ENCODE measurements at regions not wholly inside any gene's neighbourhood (a gene's known extent, or its start where the extent isn't known, plus 50 kb on each side); places are given as distances from the start of the nearest gene placed in this dataset.

DNA sequence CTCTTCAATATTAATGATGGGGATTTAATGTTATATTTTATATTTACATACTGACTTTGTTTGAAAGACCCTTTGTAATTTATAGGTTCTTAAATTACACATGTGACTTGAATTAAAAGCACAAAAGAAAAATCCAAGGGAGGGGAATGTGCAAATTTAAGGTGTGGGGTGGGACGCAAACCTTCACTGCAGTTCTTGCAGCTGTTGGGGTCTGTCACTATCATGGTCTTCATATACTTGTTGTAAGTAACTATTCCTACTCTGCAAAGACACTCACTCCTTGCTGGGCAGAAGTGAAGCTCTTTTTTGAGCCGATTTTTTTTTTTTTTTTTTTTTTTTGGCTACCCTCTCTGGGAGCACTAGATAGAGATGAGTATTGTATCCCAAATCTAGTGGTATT, 505.3 kb downstream of the ARHGEF28 start:
- Histone ChIP-seq H4K20me1 (replicated peaks in 1 of 2; ENCODE audit: control insufficient read depth in 1 of 2, insufficient read depth in 2 of 2, low read length in 2 of 2) (no peaks in the 10 kb centered on the region), H2BK5ac (ENCODE audit: low read depth, low read length) (no peak overlapping the region), H2BK15ac (ENCODE audit: low read length) (no peak overlapping the region), H2BK20ac (ENCODE audit: low read length) (no peak overlapping the region), H3K36me3 (ENCODE audit: control insufficient read depth in 2 of 4, insufficient read depth in 4 of 4, low read length in 3 of 4) (no peaks in the 10 kb centered on the region), H2AFZ (ENCODE audit: low read length) (no peak overlapping the region), H3K9ac (replicated peaks in 1 of 4; ENCODE audit: extremely low read depth in 1 of 4, low read depth in 3 of 4, low read length in 3 of 4) (no peak overlapping the region), H4K5ac (ENCODE audit: insufficient read length, low read depth, low read length) (no peak overlapping the region), H4K91ac (replicated peaks; ENCODE audit: insufficient read length, low read length) (no peak overlapping the region), H3K27ac (ENCODE audit: low read depth, low read length) (no peak overlapping the region), H3K23ac (ENCODE audit: insufficient read length) (no peak overlapping the region), H3K79me2 (ENCODE audit: control insufficient read depth in 1 of 2, insufficient read depth in 2 of 2, low read length in 2 of 2) (no peaks in the 10 kb centered on the region), H2BK120ac (replicated peaks; ENCODE audit: low read depth, low read length) (no peak overlapping the region), H3K14ac (ENCODE audit: insufficient read length) (no peak overlapping the region), H3K27me3 (replicated peaks in 1 of 4; ENCODE audit: control insufficient read depth in 3 of 4, extremely low read depth in 1 of 4, insufficient read depth in 3 of 4, low read length in 3 of 4) (no peaks in the 10 kb centered on the region), H3K4me2 (ENCODE audit: insufficient read depth in 1 of 2, low read depth in 2 of 2, low read length in 2 of 2) (no peak overlapping the region), H3K79me1 (ENCODE audit: low read depth, low read length) (no peaks in the 10 kb centered on the region), H2BK12ac (ENCODE audit: low read depth, low read length) (no peak overlapping the region), H4K8ac (ENCODE audit: extremely low read depth, insufficient read depth, low read length) (no peak overlapping the region), H3K4me3 (ENCODE audit: extremely low read depth in 1 of 4, insufficient read depth in 2 of 4, low read depth in 3 of 4, low read length in 4 of 4) (no peak overlapping the region), H2AK5ac (ENCODE audit: low read depth, low read length) (no peak overlapping the region), H3K56ac (replicated peaks; ENCODE audit: insufficient read length, low read depth, low read length) (no peak overlapping the region), H3K4me1 (replicated peaks in 1 of 4; ENCODE audit: control insufficient read depth in 3 of 4, insufficient read depth in 4 of 4, low read length in 3 of 4) (no peaks in the 10 kb centered on the region), H3K18ac (ENCODE audit: extremely low read depth, low read length) (no peak overlapping the region), H3K4ac (replicated peaks; ENCODE audit: insufficient read length, low read depth, low read length) (no peak overlapping the region), H3K9me3 (ENCODE audit: insufficient read depth in 2 of 2, low read depth in 1 of 2, low read length in 1 of 2) (no peaks in the 10 kb centered on the region), H3K23me2 (ENCODE audit: low read depth, low read length) (no peaks in the 10 kb centered on the region)
- POLR2A ChIA-PET (ENCODE audit: partially characterized antibody): no interaction called here
- 83% methylated on average over 2 of the region's 2 CpGs; no CpG with 5 or more reads in 1 of the 2 experiments for WGBS, 2 experiments (ENCODE audit: extremely low coverage in 1 of 2, insufficient coverage in 1 of 2, insufficient read length in 1 of 2, insufficient replicate concordance in 2 of 2, low coverage in 1 of 2, low lambda C conversion rate in 2 of 2, missing lambda C conversion rate in 1 of 2)
- CTCF ChIA-PET (ENCODE audit: partially characterized antibody): interaction anchor here (0.6 to 1.2 kb wide), 2 partner anchors 17 to 81 kb away, joined by 3 to 4 read pairs; no protein-coding TSS in a partner anchor
- no peak for FAIRE-seq
- TF ChIP-seq NRF1 (IDR thresholded peaks at IDR 0.05; ENCODE audit: low read depth, low read length) (no peak), KDM4A (IDR thresholded peaks at IDR 0.05; ENCODE audit: low read depth, low read length, severe bottlenecking) (no peak), EZH2 (IDR thresholded peaks at IDR 0.05; ENCODE audit: low read depth, low read length, severe bottlenecking) (no peak), TBP (IDR thresholded peaks at IDR 0.05; ENCODE audit: low read depth, low read length) (no peak)
- TF ChIP-seq, protein P1, sequence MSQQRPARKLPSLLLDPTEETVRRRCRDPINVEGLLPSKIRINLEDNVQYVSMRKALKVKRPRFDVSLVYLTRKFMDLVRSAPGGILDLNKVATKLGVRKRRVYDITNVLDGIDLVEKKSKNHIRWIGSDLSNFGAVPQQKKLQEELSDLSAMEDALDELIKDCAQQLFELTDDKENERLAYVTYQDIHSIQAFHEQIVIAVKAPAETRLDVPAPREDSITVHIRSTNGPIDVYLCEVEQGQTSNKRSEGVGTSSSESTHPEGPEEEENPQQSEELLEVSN (IDR thresholded peaks at IDR 0.05): no peak
- DNase-seq (ENCODE audit: low read depth in 1 of 2, low spot score in 2 of 2): no peak
